SK-N-SH (cell line): ENCODE measurements at regions not wholly inside any gene's neighbourhood (a gene's known extent, or its start where the extent isn't known, plus 50 kb on each side); places are given as distances from the start of the nearest gene placed in this dataset.

Experiments
- CTCF ChIA-PET: fragments of 300-600, 350-600 bp; formaldehyde crosslinking; extraction: SDS; loops from one replicate; lab custom pipeline; 2021; lab: Yijun Ruan, JAX
- POLR2A ChIA-PET: fragments of 350-600 bp; sonication (Branson Sonifier 250); formaldehyde crosslinking; extraction: SDS; loops from one replicate; lab custom pipeline; 2020; ENCODE audit warnings: antibody characterized with exemption, inconsistent platforms; lab: Yijun Ruan, JAX
- DNase-seq: peaks from one replicate; pipeline ENCODE4 v3.0.0; 2012
- H2AFZ ChIP-seq: fragments of 200-600 bp; sonication (generic); 2 replicates; pipeline ENCODE4 v1.8.1; 2016; ENCODE audit warnings: antibody characterized with exemption, mild to moderate bottlenecking, low read depth
- H3F3A ChIP-seq: fragments of 200-600 bp; sonication (generic); replicated peaks from 2 replicates; pipeline ENCODE3; 2016; ENCODE audit warnings: antibody characterized with exemption, mild to moderate bottlenecking; ENCODE audit not compliant: insufficient read depth
- H3K27ac ChIP-seq, 2 experiments: fragments of 200-500 bp in 1 of 2; fragments of 200-600 bp in 1 of 2; sonication (Bioruptor generic) in 1 of 2; sonication (generic), shearing (Covaris generic) in 1 of 2; 2 replicates each; pipeline versions ENCODE4 v1.5.1 to v1.6.1; 2014 to 2016; ENCODE audit warnings: low read depth in 2 of 2, inconsistent platforms in 1 of 2, low read length in 1 of 2, mild to moderate bottlenecking in 1 of 2, mixed read lengths in 1 of 2
- H3K27me3 ChIP-seq: fragments of 200-600 bp; sonication (generic), shearing (Covaris generic); 2 replicates; pipeline ENCODE4 v1.6.1; 2016; ENCODE audit warnings: mixed run types; ENCODE audit not compliant: insufficient read depth
- H3K36me3 ChIP-seq, 2 experiments: fragments of 200-500 bp in 1 of 2; fragments of 200-600 bp in 1 of 2; sonication (Bioruptor generic) in 1 of 2; sonication (generic) in 1 of 2; replicated peaks in 1 of 2; 2 replicates each; pipeline versions ENCODE3 to v1.5.1; 2014 to 2016; ENCODE audit warnings: low read length in 1 of 2, mild to moderate bottlenecking in 1 of 2; ENCODE audit not compliant: insufficient read depth in 2 of 2, control insufficient read depth in 1 of 2
- H3K4me1 ChIP-seq, 2 experiments: fragments of 200-500 bp in 1 of 2; fragments of 200-600 bp in 1 of 2; sonication (Bioruptor generic) in 1 of 2; sonication (generic), shearing (Covaris generic) in 1 of 2; 2 replicates each; pipeline versions ENCODE4 v1.5.1 to v1.6.1; 2014 to 2016; ENCODE audit warnings: low read depth in 1 of 2, low read length in 1 of 2, mixed run types in 1 of 2; ENCODE audit not compliant: insufficient read depth in 2 of 2, control insufficient read depth in 1 of 2
- H3K4me2 ChIP-seq: fragments of 200-600 bp; sonication (generic), shearing (Covaris generic); 2 replicates; pipeline ENCODE4 v1.6.1; 2017; ENCODE audit warnings: mixed run types
- H3K4me3 ChIP-seq, 2 experiments: fragments of 200-500 bp in 1 of 2; fragments of 200-600 bp in 1 of 2; sonication (Bioruptor generic) in 1 of 2; sonication (generic), shearing (Covaris generic) in 1 of 2; 2 replicates each; pipeline versions ENCODE4 v1.5.1 to v1.8.1; 2014 to 2016; ENCODE audit warnings: low read depth in 2 of 2, inconsistent platforms in 1 of 2, low read length in 1 of 2, mild to moderate bottlenecking in 1 of 2, mixed read lengths in 1 of 2, moderate library complexity in 1 of 2
- H3K79me2 ChIP-seq: fragments of 200-600 bp; sonication (generic); 2 replicates; pipeline ENCODE4 v1.8.1; 2017; ENCODE audit warnings: mild to moderate bottlenecking; ENCODE audit not compliant: insufficient read depth
- H3K9ac ChIP-seq: fragments of 200-600 bp; sonication (generic); 2 replicates; pipeline ENCODE4 v1.6.1; 2017; ENCODE audit warnings: mixed run types
- H3K9me2 ChIP-seq: fragments of 200-600 bp; sonication (generic); 2 replicates; pipeline ENCODE4 v1.6.1; 2017; ENCODE audit warnings: mixed run types
- H3K9me3 ChIP-seq: fragments of 200-600 bp; sonication (generic); 2 replicates; pipeline ENCODE4 v1.6.1; 2017; ENCODE audit warnings: mixed run types, mild to moderate bottlenecking, moderate library complexity
- H4K20me1 ChIP-seq: fragments of 200-600 bp; sonication (generic); 2 replicates; pipeline ENCODE4 v1.6.1; 2017; ENCODE audit warnings: mild to moderate bottlenecking, mixed run types; ENCODE audit not compliant: insufficient read depth
- EZH2phosphoT487 ChIP-seq: fragments of 200-600 bp; sonication (generic); IDR thresholded peaks from 2 replicates; pipeline ENCODE4 v1.6.1; 2017; ENCODE audit warnings: low read depth, mixed run types, mild to moderate bottlenecking, antibody characterized with exemption, moderate library complexity, borderline replicate concordance
- FOXM1 ChIP-seq: IDR thresholded peaks from 2 replicates; pipeline ENCODE4 v1.4.0; 2012; ENCODE audit warnings: low read depth, mild to moderate bottlenecking
- GATA2 ChIP-seq: sonication (generic); formaldehyde crosslinking; IDR thresholded peaks from 2 replicates; pipeline ENCODE4 v1.5.0; 2020; ENCODE audit warnings: mild to moderate bottlenecking, missing genetic modification reagents
- JUND ChIP-seq: IDR thresholded peaks from 2 replicates; pipeline ENCODE4 v1.4.0; 2012
- MEF2A ChIP-seq: IDR thresholded peaks from 2 replicates; pipeline ENCODE4 v1.4.0; 2012; ENCODE audit warnings: low read depth, borderline replicate concordance
- NRF1 ChIP-seq: IDR thresholded peaks from 2 replicates; pipeline ENCODE4 v1.6.1; 2012; ENCODE audit warnings: low read depth, mild to moderate bottlenecking, low read length
- POLR2AphosphoS5 ChIP-seq: IDR thresholded peaks from 2 replicates; pipeline ENCODE4 v1.6.1; 2012; ENCODE audit warnings: low read depth, low read length
- RAD21 ChIP-seq: IDR thresholded peaks from 2 replicates; pipeline ENCODE4 v1.6.1; 2012; ENCODE audit warnings: mild to moderate bottlenecking, low read length
- SIN3A ChIP-seq: IDR thresholded peaks from 2 replicates; pipeline ENCODE4 v1.6.1; 2012; ENCODE audit warnings: low read depth, mild to moderate bottlenecking, low read length, moderate library complexity, borderline replicate concordance
- SMC3 ChIP-seq: IDR thresholded peaks from 2 replicates; pipeline ENCODE4 v1.6.1; 2012; ENCODE audit warnings: low read depth, low read length, improper control_type of control experiment
- TCF12 ChIP-seq: IDR thresholded peaks from 2 replicates; pipeline ENCODE4 v1.4.0; 2012
- WGBS: methylation state at CpG from one replicate; pipeline ENCODE4 v1.1.6; 2017; ENCODE audit warnings: low lambda C conversion rate; 5-methylcytosine and 5-hydroxymethylcytosine counted together
- TF ChIP-seq, protein P1 (sequence below): IDR thresholded peaks from 2 replicates; pipeline ENCODE4 v1.4.0; 2012; ENCODE audit warnings: low read depth, borderline replicate concordance
- TF ChIP-seq, protein P2 (sequence below): fragments of 200-600 bp; sonication (generic); IDR thresholded peaks from 2 replicates; pipeline ENCODE4 v1.6.1; 2017; ENCODE audit warnings: antibody characterized with exemption, mild to moderate bottlenecking, moderate library complexity
- TF ChIP-seq, protein P3 (sequence below): IDR thresholded peaks from 2 replicates; pipeline ENCODE4; 2012
- TF ChIP-seq, protein P4 (sequence below): IDR thresholded peaks from 2 replicates; pipeline ENCODE4 v1.6.1; 2012; ENCODE audit warnings: mild to moderate bottlenecking, low read depth, low read length, moderate library complexity
- TF ChIP-seq, protein P5 (sequence below): IDR thresholded peaks from 2 replicates; pipeline ENCODE4 v1.4.0; 2012; ENCODE audit warnings: low read depth
- TF ChIP-seq, protein P6 (sequence below): IDR thresholded peaks from 2 replicates; pipeline ENCODE4 v1.4.0; 2012; ENCODE audit warnings: low read depth, borderline replicate concordance
- TF ChIP-seq, protein P7 (sequence below): fragments of 150-350 bp; IDR thresholded peaks from 2 replicates; pipeline ENCODE4 v1.6.1; 2017; ENCODE audit warnings: antibody characterized with exemption, low read length, low read depth, borderline replicate concordance

DNA sequence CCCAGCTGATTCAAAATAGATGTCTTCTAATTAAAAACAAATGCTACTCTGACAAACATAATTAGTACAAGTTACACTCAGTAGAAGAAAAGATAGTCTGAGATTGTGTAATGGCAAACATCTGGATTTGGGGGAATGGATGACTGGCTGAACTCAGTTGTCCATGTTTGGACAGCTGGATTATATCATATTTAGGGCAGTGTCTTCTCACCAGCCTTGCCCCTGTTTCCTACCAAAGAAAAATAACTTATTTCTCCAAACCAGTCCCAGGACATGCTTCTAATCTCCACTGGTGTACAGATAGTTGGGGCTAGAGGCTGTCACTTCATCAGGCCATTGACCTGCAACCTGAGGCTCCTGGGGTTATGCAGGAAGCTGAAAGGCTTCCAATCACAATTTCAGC lies 237.3 kb downstream of the USP46 start (continued):
- TF ChIP-seq, protein P1, sequence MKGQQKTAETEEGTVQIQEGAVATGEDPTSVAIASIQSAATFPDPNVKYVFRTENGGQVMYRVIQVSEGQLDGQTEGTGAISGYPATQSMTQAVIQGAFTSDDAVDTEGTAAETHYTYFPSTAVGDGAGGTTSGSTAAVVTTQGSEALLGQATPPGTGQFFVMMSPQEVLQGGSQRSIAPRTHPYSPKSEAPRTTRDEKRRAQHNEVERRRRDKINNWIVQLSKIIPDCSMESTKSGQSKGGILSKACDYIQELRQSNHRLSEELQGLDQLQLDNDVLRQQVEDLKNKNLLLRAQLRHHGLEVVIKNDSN = no peak
- no peak for TF ChIP-seq FOXM1
- TF ChIP-seq NRF1 = no peak
- peak; percentile 68 for TF ChIP-seq GATA2 (CRISPR knock-in tag)
- TF ChIP-seq RAD21 = no peak
- TF ChIP-seq EZH2phosphoT487 = no peak
- TF ChIP-seq, protein P2, sequence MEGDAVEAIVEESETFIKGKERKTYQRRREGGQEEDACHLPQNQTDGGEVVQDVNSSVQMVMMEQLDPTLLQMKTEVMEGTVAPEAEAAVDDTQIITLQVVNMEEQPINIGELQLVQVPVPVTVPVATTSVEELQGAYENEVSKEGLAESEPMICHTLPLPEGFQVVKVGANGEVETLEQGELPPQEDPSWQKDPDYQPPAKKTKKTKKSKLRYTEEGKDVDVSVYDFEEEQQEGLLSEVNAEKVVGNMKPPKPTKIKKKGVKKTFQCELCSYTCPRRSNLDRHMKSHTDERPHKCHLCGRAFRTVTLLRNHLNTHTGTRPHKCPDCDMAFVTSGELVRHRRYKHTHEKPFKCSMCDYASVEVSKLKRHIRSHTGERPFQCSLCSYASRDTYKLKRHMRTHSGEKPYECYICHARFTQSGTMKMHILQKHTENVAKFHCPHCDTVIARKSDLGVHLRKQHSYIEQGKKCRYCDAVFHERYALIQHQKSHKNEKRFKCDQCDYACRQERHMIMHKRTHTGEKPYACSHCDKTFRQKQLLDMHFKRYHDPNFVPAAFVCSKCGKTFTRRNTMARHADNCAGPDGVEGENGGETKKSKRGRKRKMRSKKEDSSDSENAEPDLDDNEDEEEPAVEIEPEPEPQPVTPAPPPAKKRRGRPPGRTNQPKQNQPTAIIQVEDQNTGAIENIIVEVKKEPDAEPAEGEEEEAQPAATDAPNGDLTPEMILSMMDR = no peak

DNA sequence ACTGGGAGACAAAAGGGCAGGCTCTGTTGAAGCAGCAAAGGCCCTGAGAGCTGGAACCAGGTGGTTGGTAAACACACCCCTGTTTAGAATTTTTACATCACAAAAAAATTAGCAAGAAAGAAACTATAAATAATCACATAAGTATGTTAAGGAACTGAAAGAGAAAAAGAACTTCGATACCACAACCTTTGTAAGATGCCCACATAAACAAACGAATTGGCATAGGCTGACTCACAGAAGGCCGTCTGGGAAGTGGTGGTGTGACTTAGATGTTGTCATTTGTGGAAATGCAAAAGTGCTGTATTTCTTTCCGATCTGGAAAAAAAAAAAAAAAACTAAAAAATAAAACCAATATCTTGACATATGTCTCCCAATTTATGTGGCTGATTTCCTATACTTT lies 235.1 kb downstream of the USP46 start:
- POLR2A ChIA-PET = no interaction called here
- CTCF ChIA-PET = interaction anchor here (0.6 kb wide), 1 partner anchor 591 kb away, joined by 3 read pairs; no protein-coding TSS in a partner anchor

More for the DNA sequence above, 235.1 kb downstream of the USP46 start:
- Histone ChIP-seq H3K4me3 (no peak overlapping the region), H3K9ac (no peak overlapping the region), H3K27me3 (no peaks in the 10 kb centered on the region), H3K27ac (no peak overlapping the region), H3K79me2 (no peaks in the 10 kb centered on the region), H3F3A (no peaks in the 10 kb centered on the region), H3K36me3 (no peaks in the 10 kb centered on the region), H4K20me1 (no peaks in the 10 kb centered on the region), H3K9me3 (no peaks in the 10 kb centered on the region), H3K9me2 (no peaks in the 10 kb centered on the region), H2AFZ (no peak overlapping the region), H3K4me2 (no peak overlapping the region), H3K4me1 (peaks cover 0 to 25% of the 10 kb centered on the region in 2 experiments; a peak in 2 of 4 replicates)
- no peak for DNase-seq
- 47% methylated on average over 4 of the region's 4 CpGs for WGBS
- TF ChIP-seq MEF2A (no peak), TCF12 (no peak), SMC3 (no peak), SIN3A (no peak), EZH2phosphoT487 (no peak), FOXM1 (no peak), POLR2AphosphoS5 (no peak), RAD21 (no peak), JUND (no peak)
- TF ChIP-seq, protein P3, sequence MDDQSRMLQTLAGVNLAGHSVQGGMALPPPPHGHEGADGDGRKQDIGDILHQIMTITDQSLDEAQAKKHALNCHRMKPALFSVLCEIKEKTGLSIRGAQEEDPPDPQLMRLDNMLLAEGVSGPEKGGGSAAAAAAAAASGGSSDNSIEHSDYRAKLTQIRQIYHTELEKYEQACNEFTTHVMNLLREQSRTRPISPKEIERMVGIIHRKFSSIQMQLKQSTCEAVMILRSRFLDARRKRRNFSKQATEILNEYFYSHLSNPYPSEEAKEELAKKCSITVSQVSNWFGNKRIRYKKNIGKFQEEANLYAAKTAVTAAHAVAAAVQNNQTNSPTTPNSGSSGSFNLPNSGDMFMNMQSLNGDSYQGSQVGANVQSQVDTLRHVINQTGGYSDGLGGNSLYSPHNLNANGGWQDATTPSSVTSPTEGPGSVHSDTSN = no peak
- TF ChIP-seq, protein P4, sequence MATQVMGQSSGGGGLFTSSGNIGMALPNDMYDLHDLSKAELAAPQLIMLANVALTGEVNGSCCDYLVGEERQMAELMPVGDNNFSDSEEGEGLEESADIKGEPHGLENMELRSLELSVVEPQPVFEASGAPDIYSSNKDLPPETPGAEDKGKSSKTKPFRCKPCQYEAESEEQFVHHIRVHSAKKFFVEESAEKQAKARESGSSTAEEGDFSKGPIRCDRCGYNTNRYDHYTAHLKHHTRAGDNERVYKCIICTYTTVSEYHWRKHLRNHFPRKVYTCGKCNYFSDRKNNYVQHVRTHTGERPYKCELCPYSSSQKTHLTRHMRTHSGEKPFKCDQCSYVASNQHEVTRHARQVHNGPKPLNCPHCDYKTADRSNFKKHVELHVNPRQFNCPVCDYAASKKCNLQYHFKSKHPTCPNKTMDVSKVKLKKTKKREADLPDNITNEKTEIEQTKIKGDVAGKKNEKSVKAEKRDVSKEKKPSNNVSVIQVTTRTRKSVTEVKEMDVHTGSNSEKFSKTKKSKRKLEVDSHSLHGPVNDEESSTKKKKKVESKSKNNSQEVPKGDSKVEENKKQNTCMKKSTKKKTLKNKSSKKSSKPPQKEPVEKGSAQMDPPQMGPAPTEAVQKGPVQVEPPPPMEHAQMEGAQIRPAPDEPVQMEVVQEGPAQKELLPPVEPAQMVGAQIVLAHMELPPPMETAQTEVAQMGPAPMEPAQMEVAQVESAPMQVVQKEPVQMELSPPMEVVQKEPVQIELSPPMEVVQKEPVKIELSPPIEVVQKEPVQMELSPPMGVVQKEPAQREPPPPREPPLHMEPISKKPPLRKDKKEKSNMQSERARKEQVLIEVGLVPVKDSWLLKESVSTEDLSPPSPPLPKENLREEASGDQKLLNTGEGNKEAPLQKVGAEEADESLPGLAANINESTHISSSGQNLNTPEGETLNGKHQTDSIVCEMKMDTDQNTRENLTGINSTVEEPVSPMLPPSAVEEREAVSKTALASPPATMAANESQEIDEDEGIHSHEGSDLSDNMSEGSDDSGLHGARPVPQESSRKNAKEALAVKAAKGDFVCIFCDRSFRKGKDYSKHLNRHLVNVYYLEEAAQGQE = no peak
- TF ChIP-seq, protein P5, sequence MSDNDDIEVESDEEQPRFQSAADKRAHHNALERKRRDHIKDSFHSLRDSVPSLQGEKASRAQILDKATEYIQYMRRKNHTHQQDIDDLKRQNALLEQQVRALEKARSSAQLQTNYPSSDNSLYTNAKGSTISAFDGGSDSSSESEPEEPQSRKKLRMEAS = no peak
- TF ChIP-seq, protein P6, sequence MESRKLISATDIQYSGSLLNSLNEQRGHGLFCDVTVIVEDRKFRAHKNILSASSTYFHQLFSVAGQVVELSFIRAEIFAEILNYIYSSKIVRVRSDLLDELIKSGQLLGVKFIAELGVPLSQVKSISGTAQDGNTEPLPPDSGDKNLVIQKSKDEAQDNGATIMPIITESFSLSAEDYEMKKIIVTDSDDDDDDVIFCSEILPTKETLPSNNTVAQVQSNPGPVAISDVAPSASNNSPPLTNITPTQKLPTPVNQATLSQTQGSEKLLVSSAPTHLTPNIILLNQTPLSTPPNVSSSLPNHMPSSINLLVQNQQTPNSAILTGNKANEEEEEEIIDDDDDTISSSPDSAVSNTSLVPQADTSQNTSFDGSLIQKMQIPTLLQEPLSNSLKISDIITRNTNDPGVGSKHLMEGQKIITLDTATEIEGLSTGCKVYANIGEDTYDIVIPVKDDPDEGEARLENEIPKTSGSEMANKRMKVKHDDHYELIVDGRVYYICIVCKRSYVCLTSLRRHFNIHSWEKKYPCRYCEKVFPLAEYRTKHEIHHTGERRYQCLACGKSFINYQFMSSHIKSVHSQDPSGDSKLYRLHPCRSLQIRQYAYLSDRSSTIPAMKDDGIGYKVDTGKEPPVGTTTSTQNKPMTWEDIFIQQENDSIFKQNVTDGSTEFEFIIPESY = no peak
- TF ChIP-seq, protein P7, sequence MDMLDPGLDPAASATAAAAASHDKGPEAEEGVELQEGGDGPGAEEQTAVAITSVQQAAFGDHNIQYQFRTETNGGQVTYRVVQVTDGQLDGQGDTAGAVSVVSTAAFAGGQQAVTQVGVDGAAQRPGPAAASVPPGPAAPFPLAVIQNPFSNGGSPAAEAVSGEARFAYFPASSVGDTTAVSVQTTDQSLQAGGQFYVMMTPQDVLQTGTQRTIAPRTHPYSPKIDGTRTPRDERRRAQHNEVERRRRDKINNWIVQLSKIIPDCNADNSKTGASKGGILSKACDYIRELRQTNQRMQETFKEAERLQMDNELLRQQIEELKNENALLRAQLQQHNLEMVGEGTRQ = no peak
